PC-3 (cell line): ENCODE measurements at regions not wholly inside any gene's neighbourhood (a gene's known extent, or its start where the extent isn't known, plus 50 kb on each side); places are given as distances from the start of the nearest gene placed in this dataset.

Experiments
- CTCF ChIP-seq: fragments of 300-600 bp; sonication (generic); conservative IDR thresholded peaks from 2 replicates; pipeline ENCODE4 v1.5.1; 2017; ENCODE audit warnings: antibody characterized with exemption, low read depth, mild to moderate bottlenecking, low read length
- EZH2phosphoT487 ChIP-seq: fragments of 300-600 bp; sonication (generic); IDR thresholded peaks from 2 replicates; pipeline ENCODE4 v1.6.1; 2018; ENCODE audit warnings: mild to moderate bottlenecking, antibody characterized with exemption, low read length, borderline replicate concordance

- TF ChIP-seq CTCF (no peak), EZH2phosphoT487 (no peak)
Measured at GRCh38 chr18:29311580-29311979, 1134.7 kb upstream of the CDH2 start.
